HG03103 (cell line): ENCODE measurements at regions not wholly inside any gene's neighbourhood (a gene's known extent, or its start where the extent isn't known, plus 50 kb on each side); places are given as distances from the start of the nearest gene placed in this dataset.

Source experiments
- ATAC-seq: cut with Tn5 transposase; IDR thresholded peaks from one replicate; pipeline ENCODE4 v1.9.1; 2021; ENCODE audit warnings: low read depth; ENCODE audit not compliant: unreplicated experiment

- ATAC-seq: no peak
Observed at GRCh38 chr6:138607478-138608433, 108.5 kb upstream of the NHSL1 start.

- no peak for ATAC-seq
Observed at GRCh38 chr6:138608896-138609295, 109.6 kb upstream of the NHSL1 start.

- ATAC-seq: no peak
Observed at GRCh38 chr6:138609801-138610430, 110.6 kb upstream of the NHSL1 start.

- no peak for ATAC-seq
Observed at GRCh38 chr6:138610816-138611215, 111.5 kb upstream of the NHSL1 start.

GRCh38 chr6:138614151-138614550 lies 114.9 kb upstream of the NHSL1 start:
- ATAC-seq: no peak

- no peak for ATAC-seq
Observed at GRCh38 chr6:138618168-138618567, 118.9 kb upstream of the NHSL1 start.

GRCh38 chr6:138620630-138621029 lies 121.3 kb upstream of the NHSL1 start:
- ATAC-seq: no peak

GRCh38 chr6:138622967-138623366 lies 123.7 kb upstream of the NHSL1 start:
- no peak for ATAC-seq

GRCh38 chr6:138631566-138631965 lies 132.3 kb upstream of the NHSL1 start:
- no peak for ATAC-seq

GRCh38 chr6:138637822-138638221 lies 135.7 kb upstream of the CCDC28A start:
- ATAC-seq: no peak

GRCh38 chr6:138638604-138639003 lies 135.0 kb upstream of the CCDC28A start:
- ATAC-seq: no peak

GRCh38 chr6:138640028-138640427 lies 133.5 kb upstream of the CCDC28A start:
- no peak for ATAC-seq

- ATAC-seq: no peak
Observed at GRCh38 chr6:138643210-138643609, 130.4 kb upstream of the CCDC28A start.

GRCh38 chr6:138645976-138646640 lies 127.5 kb upstream of the CCDC28A start:
- ATAC-seq: no peak

GRCh38 chr6:138647006-138647405 lies 126.6 kb upstream of the CCDC28A start:
- no peak for ATAC-seq

GRCh38 chr6:138648127-138648526 lies 125.4 kb upstream of the CCDC28A start:
- ATAC-seq: no peak

GRCh38 chr6:138651491-138651890 lies 122.1 kb upstream of the CCDC28A start:
- no peak for ATAC-seq

GRCh38 chr6:138652824-138653223 lies 120.7 kb upstream of the CCDC28A start:
- no peak for ATAC-seq

GRCh38 chr6:138653435-138653834 lies 120.1 kb upstream of the CCDC28A start:
- ATAC-seq: no peak

- ATAC-seq: peak; percentile 98
Observed at GRCh38 chr6:138654715-138655634, 118.6 kb upstream of the CCDC28A start.
